ACC112 (cell line): ENCODE measurements at regions not wholly inside any gene's neighbourhood (a gene's known extent, or its start where the extent isn't known, plus 50 kb on each side); places are given as distances from the start of the nearest gene placed in this dataset.
"Not testable (repeated sequence)": the region's sequence is repeated elsewhere in the genome, so short reads cannot be mapped to it uniquely, and the experiment has no call there.

Source experiments
- H2AFZ ChIP-seq: fragments of 200-600 bp; sonication (generic); one replicate; pipeline ENCODE4 v1.6.0; 2017; ENCODE audit warnings: antibody characterized with exemption, low read length; ENCODE audit not compliant: unreplicated experiment
- H3K27ac ChIP-seq: fragments of 200-600 bp; sonication (generic); 2 replicates; pipeline ENCODE4 v1.5.1; 2014; ENCODE audit warnings: low read depth, mild to moderate bottlenecking, antibody characterized with exemption, low read length, moderate library complexity
- H3K27me3 ChIP-seq: fragments of 200-600 bp; sonication (generic); 2 replicates; pipeline ENCODE4 v1.6.1; 2014; ENCODE audit warnings: mild to moderate bottlenecking, antibody characterized with exemption, low read length, moderate library complexity, mixed read lengths; ENCODE audit not compliant: insufficient read depth
- H3K36me3 ChIP-seq: fragments of 200-600 bp; sonication (generic); 2 replicates; pipeline ENCODE4 v1.6.1; 2016; ENCODE audit warnings: mild to moderate bottlenecking, antibody characterized with exemption, low read length, moderate library complexity, mixed read lengths; ENCODE audit not compliant: insufficient read depth
- H3K4me1 ChIP-seq: fragments of 200-600 bp; sonication (generic); one replicate; pipeline ENCODE4 v1.6.1; 2016; ENCODE audit warnings: low read length, mixed read lengths; ENCODE audit not compliant: insufficient read depth, unreplicated experiment, control insufficient read depth
- H3K4me3 ChIP-seq: fragments of 200-600 bp; sonication (generic); 2 replicates; pipeline ENCODE4 v1.5.1; 2014; ENCODE audit warnings: mild to moderate bottlenecking, low read depth, low read length
- H3K79me2 ChIP-seq: fragments of 200-600 bp; sonication (generic); one replicate; pipeline ENCODE4 v1.6.0; 2016; ENCODE audit warnings: low read length; ENCODE audit not compliant: control insufficient read depth, unreplicated experiment, insufficient read depth

DNA sequence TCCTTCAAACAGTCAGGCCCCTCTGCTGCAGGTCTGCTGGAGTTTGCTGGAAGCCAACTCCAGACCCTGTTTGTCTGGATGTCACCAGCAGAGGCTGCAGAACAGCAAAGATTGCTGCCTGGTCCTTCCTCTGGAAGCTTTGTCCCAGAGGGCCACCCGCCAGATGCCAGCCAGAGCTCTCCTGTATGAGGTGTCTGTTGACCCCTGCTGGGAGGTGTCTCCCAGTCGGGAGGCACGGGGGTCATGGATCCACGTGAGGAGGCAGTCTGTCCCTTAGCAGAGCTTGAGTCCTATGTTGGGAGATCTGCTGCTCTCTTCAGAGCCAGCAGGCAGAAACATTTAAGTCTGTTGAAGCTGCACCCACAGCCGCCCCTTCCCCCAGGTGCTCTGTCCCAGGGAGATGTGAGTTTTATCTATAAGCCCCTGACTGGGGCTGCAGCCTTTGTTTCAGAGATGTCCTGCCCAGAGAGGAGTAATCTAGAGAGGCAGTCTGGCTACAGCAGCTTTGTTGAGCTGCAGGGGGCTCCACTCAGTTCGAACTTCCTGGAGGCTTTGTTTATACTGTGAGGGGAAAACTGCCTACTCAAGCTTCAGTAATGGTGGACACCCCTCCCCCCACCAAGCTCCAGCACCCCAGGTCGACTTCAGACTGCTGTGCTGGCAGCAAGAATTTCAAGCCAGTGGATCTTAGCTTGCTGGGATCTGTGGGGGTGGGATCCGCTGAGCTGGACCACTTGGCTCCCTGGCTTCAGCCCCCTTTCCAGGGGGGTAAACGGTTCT is 72.1 kb downstream of the OGFRL1 start:
- not testable (repeated sequence) for H3K27me3 ChIP-seq, H3K4me3 ChIP-seq, H3K27ac ChIP-seq, H3K36me3 ChIP-seq, H2AFZ ChIP-seq, H3K79me2 ChIP-seq, H3K4me1 ChIP-seq

DNA sequence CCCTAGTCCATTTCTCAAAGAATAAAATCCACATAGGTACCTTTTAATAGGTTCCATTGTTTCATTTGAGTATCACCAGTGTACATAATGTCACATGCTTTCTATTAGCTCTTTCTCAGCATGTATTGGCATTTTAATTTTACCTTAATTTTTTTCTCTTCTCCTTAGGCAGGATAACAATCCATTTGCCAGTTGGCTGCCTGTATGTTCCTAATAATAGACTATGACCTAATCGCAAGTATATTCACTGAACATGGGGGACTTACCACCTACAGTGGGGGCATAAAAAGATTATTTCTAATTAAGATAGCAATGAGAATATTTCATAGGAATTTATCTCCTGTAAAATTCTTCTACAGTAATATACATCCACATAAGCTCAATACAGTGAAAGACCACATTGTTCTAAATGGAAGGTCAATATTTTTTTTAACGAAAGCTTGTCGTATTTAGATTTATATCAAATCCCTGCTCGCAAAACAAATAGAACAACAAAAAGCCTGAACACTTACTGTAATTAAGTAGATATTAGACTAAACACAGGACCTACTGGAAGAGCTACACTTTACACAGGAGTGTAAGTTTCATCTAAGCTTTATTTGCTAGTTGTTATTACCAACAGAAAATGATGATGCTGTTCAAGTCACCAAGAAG is 76.4 kb downstream of the OGFRL1 start:
- Histone ChIP-seq H2AFZ (no peak overlapping the region), H3K79me2 (peaks cover 7% of the 10 kb centered on the region), H3K36me3 (peaks cover 8% of the 10 kb centered on the region), H3K4me1 (peaks cover 22% of the 10 kb centered on the region), H3K27ac (no peak overlapping the region), H3K27me3 (no peaks in the 10 kb centered on the region), H3K4me3 (no peak overlapping the region)

DNA sequence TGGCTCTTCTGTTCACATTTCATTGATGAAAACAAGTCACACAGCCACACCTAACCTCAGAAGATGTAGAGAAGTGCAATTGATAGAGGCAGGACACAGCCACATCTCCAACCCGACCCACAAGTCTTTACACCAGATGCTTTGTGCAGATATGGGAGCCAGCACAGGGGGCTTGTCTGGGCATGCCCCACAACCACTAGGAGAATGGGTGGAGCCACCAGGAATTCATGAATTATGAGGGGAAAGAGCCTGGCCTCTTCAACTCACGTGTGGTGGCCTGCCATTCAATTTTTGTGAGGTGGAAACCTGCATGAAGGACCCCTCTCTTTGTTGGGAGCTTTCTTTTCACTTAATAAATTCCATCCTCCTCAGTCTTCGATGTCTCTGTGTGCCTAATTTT is 79.1 kb downstream of the OGFRL1 start:
- no peak overlapping the region for H2AFZ ChIP-seq
- H3K27ac ChIP-seq: peak overlapping the region; percentile 24; the same call in 1 of the 2 replicates
- no peak overlapping the region for H3K4me3 ChIP-seq
- peaks cover 5% of the 10 kb centered on the region for H3K36me3 ChIP-seq
- peaks cover 7% of the 10 kb centered on the region for H3K79me2 ChIP-seq
- no peaks in the 10 kb centered on the region for H3K27me3 ChIP-seq
- H3K4me1 ChIP-seq: peaks cover 22% of the 10 kb centered on the region

DNA sequence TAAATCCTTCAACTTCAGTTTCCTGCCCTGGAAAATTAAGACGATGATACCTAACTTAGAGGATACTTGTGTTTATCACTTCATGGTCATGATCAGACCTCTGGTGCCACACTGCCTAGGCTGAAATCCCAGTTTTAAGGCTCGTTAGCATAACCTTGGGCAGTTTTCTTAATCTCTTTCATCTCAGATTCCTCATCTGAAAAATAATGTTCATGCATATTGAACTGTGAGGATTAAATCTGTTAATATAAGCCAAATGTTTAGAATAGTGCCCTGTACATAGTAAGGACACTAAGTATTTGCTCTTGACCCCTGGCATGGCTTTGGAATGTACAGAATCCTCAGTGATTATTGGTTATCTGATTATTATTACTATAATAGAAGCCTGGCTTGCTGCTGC is 79.7 kb downstream of the OGFRL1 start:
- peaks cover 7% of the 10 kb centered on the region for H3K79me2 ChIP-seq
- peaks cover 22% of the 10 kb centered on the region for H3K4me1 ChIP-seq
- no peak overlapping the region for H3K27ac ChIP-seq
- no peak overlapping the region for H2AFZ ChIP-seq
- H3K4me3 ChIP-seq: no peak overlapping the region
- no peaks in the 10 kb centered on the region for H3K27me3 ChIP-seq
- peaks cover 4% of the 10 kb centered on the region for H3K36me3 ChIP-seq

DNA sequence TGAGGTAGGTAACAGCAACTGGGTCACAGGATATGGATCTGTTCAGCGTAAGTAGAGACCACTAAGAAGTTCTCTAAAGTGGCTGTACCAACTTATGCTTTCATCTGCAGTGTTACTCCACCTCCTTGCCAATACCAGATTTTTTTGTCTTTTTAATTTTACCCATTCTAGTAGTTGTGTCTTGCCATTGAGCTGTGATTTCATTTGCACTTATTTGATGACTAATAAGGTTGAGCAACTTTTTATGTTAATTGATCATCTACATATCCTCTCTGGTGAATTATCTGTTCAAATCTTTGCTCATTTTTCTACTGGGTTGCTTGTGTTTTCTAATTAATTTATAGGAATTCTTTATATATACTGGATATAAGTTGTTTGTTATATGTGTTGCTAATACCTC is 82.9 kb downstream of the OGFRL1 start:
- no peaks in the 10 kb centered on the region for H3K27me3 ChIP-seq
- peaks cover 16% of the 10 kb centered on the region for H3K79me2 ChIP-seq
- H3K4me3 ChIP-seq: no peak overlapping the region
- no peak overlapping the region for H2AFZ ChIP-seq
- peaks cover 12% of the 10 kb centered on the region for H3K36me3 ChIP-seq
- H3K4me1 ChIP-seq: peaks cover 7% of the 10 kb centered on the region
- no peak overlapping the region for H3K27ac ChIP-seq

DNA sequence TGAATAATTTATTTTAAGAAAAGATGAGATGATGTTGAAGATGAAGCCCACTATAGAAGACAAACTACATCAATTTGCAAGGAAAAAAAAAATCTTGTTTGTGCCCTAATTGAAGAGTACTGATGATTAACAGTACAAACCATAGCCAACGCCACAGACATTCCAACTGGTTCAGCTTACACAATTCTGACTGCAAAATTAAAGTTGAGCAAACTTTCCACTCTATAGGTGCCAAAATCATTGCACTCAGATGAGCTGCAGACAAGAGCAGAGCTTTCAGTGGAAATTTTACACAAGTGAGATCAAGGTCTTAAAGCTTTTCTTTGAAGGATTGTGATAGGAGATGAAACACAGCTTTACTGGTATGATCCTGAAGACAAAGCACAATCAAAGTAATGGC is 85.3 kb downstream of the OGFRL1 start:
- H3K36me3 ChIP-seq: peaks cover 20% of the 10 kb centered on the region
- no peak overlapping the region for H3K4me3 ChIP-seq
- H3K79me2 ChIP-seq: peaks cover 17% of the 10 kb centered on the region
- no peak overlapping the region for H2AFZ ChIP-seq
- H3K27ac ChIP-seq: no peak overlapping the region
- no peaks in the 10 kb centered on the region for H3K27me3 ChIP-seq
- no peaks in the 10 kb centered on the region for H3K4me1 ChIP-seq

DNA sequence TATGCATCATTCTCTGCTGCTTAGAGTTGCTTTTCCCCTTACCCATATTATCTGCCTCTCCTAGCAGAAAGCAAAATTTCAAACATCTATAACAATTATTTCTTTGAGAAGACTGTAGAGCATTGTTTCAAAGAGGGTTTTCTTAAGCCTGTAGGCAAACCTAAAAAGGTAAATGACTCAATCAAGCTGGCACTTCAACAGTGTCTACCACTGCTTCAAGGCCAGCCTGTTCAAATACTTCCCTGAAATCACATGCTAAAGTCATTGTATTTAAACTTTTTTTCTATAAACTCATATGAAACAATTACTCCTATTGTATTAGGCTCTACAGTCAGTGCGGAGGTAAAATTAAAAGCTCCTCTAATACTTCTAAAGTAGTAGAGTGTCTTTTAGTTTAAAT is 87.1 kb downstream of the OGFRL1 start:
- H3K36me3 ChIP-seq: peaks cover 22% of the 10 kb centered on the region
- H3K79me2 ChIP-seq: peaks cover 20% of the 10 kb centered on the region
- H2AFZ ChIP-seq: no peak overlapping the region
- no peak overlapping the region for H3K27ac ChIP-seq
- no peaks in the 10 kb centered on the region for H3K27me3 ChIP-seq
- no peaks in the 10 kb centered on the region for H3K4me1 ChIP-seq
- H3K4me3 ChIP-seq: no peak overlapping the region

DNA sequence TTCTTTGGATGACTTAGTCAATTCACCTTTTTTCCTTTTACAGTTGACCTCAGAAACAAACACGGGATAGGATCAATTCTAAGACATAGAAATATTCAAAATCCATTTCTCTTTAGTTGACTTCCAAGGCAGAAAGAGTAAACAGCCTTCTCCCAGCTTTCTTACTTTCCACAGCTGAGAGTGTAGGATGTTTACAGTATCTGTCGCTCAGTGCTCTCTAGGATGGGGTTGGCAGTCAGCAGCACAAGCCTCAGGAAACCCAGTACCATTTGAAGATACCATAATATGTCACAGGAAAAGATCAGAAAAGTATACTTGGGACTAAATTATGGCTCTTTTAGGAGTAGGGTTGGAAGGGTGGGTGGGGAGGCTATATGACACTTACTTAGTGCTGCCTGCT is 88.2 kb downstream of the OGFRL1 start:
- H3K27ac ChIP-seq: no peak overlapping the region

DNA sequence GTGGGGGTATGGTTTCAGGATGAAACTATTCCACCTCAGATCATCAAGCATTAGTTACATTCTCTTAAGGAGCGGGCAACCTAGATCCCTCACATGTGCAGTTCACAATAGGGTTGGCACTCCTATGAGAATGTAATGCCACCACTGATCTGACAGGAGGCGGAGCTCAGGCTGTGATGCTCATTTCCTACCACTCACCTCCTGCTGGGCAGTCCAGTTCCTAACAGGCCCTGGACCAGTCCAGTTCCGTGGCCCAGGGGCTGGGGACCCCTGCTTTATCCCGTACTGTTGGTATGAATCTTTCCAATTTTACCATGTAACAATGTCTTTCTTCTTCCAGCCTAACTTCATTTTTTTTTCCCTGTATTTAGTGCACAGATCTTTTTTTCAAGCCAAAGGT is 94.9 kb downstream of the OGFRL1 start:
- no peak overlapping the region for H2AFZ ChIP-seq
- H3K4me1 ChIP-seq: peaks cover 48% of the 10 kb centered on the region
- H3K27ac ChIP-seq: no peak overlapping the region

More for the DNA sequence above, 88.2 kb downstream of the OGFRL1 start:
- Histone ChIP-seq H3K27me3 (no peaks in the 10 kb centered on the region), H3K4me3 (no peak overlapping the region), H3K36me3 (peaks cover 22% of the 10 kb centered on the region), H3K79me2 (peaks cover 22% of the 10 kb centered on the region), H3K4me1 (peaks cover 6% of the 10 kb centered on the region), H2AFZ (no peak overlapping the region)

DNA sequence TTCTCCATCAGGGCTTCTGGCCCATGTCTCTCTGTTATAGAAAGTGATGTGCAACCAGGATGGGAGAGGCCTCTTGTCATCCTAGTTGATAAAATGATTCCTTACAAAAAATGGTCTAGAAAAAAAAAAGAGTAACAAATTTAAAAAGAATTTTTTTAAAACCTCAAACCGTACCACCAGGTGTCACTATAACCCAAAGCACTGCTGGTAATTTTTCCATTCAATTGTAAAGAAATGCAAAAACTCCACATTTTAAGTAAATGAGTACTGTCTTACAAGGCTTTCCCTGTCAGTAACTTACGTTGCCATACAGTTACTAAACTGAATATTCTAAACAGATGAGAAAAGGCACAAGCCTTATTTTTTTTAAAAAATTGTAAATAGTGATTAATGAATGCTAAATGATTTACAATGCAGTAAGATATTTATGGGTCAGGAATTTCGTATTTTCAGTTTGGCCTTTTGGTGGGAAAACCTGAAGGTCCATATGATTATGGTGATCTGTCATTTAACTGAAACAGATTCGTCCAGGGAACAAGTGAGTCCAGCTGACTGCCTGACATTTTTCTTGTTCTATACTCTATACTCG is 95.4 kb downstream of the OGFRL1 start:
- no peak overlapping the region for H2AFZ ChIP-seq
- H3K4me1 ChIP-seq: peaks cover 53% of the 10 kb centered on the region

More for the DNA sequence above, 94.9 kb downstream of the OGFRL1 start:
- H3K4me3 ChIP-seq: no peak overlapping the region
- peaks cover 9% of the 10 kb centered on the region; the same call in 1 of the 2 replicates for H3K36me3 ChIP-seq
- H3K27me3 ChIP-seq: no peaks in the 10 kb centered on the region
- peaks cover 19% of the 10 kb centered on the region for H3K79me2 ChIP-seq

More for the DNA sequence above, 95.4 kb downstream of the OGFRL1 start:
- H3K4me3 ChIP-seq: no peak overlapping the region
- H3K36me3 ChIP-seq: peaks cover 8% of the 10 kb centered on the region; the same call in 1 of the 2 replicates
- peak overlapping the region; percentile 38 for H3K27ac ChIP-seq
- H3K79me2 ChIP-seq: peaks cover 19% of the 10 kb centered on the region
- no peaks in the 10 kb centered on the region for H3K27me3 ChIP-seq
